HG02798 (cell line): ENCODE measurements at regions not wholly inside any gene's neighbourhood (a gene's known extent, or its start where the extent isn't known, plus 50 kb on each side); places are given as distances from the start of the nearest gene placed in this dataset.

Experiments
- ATAC-seq: cut with Tn5 transposase; IDR thresholded peaks from one replicate; pipeline ENCODE4 v1.9.1; 2021; ENCODE audit warnings: mild to moderate bottlenecking; ENCODE audit not compliant: unreplicated experiment, poor library complexity

- ATAC-seq: no peak
These were observed 143.3 kb downstream of the SIPA1L2 start for GRCh38 chr1:232486454-232487207.

- no peak for ATAC-seq
These were observed 143.9 kb downstream of the SIPA1L2 start for GRCh38 chr1:232486006-232486405.

GRCh38 chr1:232484856-232485255 is 145.1 kb downstream of the SIPA1L2 start:
- no peak for ATAC-seq

- ATAC-seq: no peak
These were observed 146.1 kb downstream of the SIPA1L2 start for GRCh38 chr1:232483826-232484225.

GRCh38 chr1:232481091-232481490 is 148.8 kb downstream of the SIPA1L2 start:
- ATAC-seq: no peak

GRCh38 chr1:232477728-232478127 is 152.2 kb downstream of the SIPA1L2 start:
- no peak for ATAC-seq

GRCh38 chr1:232476538-232476950 is 153.4 kb downstream of the SIPA1L2 start:
- ATAC-seq: no peak

- ATAC-seq: no peak
These were observed 155.1 kb downstream of the SIPA1L2 start for GRCh38 chr1:232474826-232475225.

- ATAC-seq: no peak
These were observed 156.0 kb downstream of the SIPA1L2 start for GRCh38 chr1:232473900-232474299.

- ATAC-seq: no peak
These were observed 156.6 kb downstream of the SIPA1L2 start for GRCh38 chr1:232473324-232473723.

GRCh38 chr1:232472485-232473041 is 157.4 kb downstream of the SIPA1L2 start:
- ATAC-seq: no peak

- ATAC-seq: no peak
These were observed 158.7 kb downstream of the SIPA1L2 start for GRCh38 chr1:232471250-232471649.

GRCh38 chr1:232470711-232471110 is 159.2 kb downstream of the SIPA1L2 start:
- no peak for ATAC-seq

GRCh38 chr1:232468249-232468648 is 161.7 kb downstream of the SIPA1L2 start:
- ATAC-seq: no peak

- ATAC-seq: no peak
These were observed 162.7 kb downstream of the SIPA1L2 start for GRCh38 chr1:232467073-232467760.

- no peak for ATAC-seq
These were observed 165.6 kb downstream of the SIPA1L2 start for GRCh38 chr1:232464325-232464724.

- no peak for ATAC-seq
These were observed 166.7 kb downstream of the SIPA1L2 start for GRCh38 chr1:232463225-232463624.

GRCh38 chr1:232462213-232462612 is 167.7 kb downstream of the SIPA1L2 start:
- ATAC-seq: no peak

- ATAC-seq: no peak
These were observed 170.1 kb downstream of the SIPA1L2 start for GRCh38 chr1:232459826-232460225.

GRCh38 chr1:232459087-232459486 is 170.8 kb downstream of the SIPA1L2 start:
- no peak for ATAC-seq

GRCh38 chr1:232457595-232457994 is 172.3 kb downstream of the SIPA1L2 start:
- peak; percentile 91 for ATAC-seq
